Transverse colon (tissue), 4 donors: ENCODE measurements at regions not wholly inside any gene's neighbourhood (a gene's known extent, or its start where the extent isn't known, plus 50 kb on each side); places are given as distances from the start of the nearest gene placed in this dataset.

Experiments
- POLR2A ChIP-seq: fragments of 450-650 bp; IDR thresholded peaks from one replicate; pipeline ENCODE4 v1.6.1; 2016; ENCODE audit warnings: antibody characterized with exemption, mild to moderate bottlenecking, moderate library complexity
- POLR2AphosphoS5 ChIP-seq, 3 donors: sonication (generic); formaldehyde crosslinking; IDR thresholded peaks; one replicate each; pipeline ENCODE4 v1.6.1; 2016; ENCODE audit warnings: antibody characterized with exemption in 3 of 3
- TF ChIP-seq, protein P1 (sequence below), 5 experiments: fragments of 200-600 bp in 3 of 5; fragments of 450-650 bp in 2 of 5; sonication (generic) in 3 of 5; IDR thresholded peaks; 1 replicate in 2 of 5; 2 replicates in 3 of 5; pipeline ENCODE4 v1.5.1; 2016 to 2017; ENCODE audit warnings: antibody characterized with exemption in 5 of 5, inconsistent platforms in 3 of 5, mild to moderate bottlenecking in 2 of 5, moderate library complexity in 1 of 5

GRCh38 chr14:29061702-29062101, 295.1 kb downstream of the FOXG1 start:
- TF ChIP-seq, protein P1, sequence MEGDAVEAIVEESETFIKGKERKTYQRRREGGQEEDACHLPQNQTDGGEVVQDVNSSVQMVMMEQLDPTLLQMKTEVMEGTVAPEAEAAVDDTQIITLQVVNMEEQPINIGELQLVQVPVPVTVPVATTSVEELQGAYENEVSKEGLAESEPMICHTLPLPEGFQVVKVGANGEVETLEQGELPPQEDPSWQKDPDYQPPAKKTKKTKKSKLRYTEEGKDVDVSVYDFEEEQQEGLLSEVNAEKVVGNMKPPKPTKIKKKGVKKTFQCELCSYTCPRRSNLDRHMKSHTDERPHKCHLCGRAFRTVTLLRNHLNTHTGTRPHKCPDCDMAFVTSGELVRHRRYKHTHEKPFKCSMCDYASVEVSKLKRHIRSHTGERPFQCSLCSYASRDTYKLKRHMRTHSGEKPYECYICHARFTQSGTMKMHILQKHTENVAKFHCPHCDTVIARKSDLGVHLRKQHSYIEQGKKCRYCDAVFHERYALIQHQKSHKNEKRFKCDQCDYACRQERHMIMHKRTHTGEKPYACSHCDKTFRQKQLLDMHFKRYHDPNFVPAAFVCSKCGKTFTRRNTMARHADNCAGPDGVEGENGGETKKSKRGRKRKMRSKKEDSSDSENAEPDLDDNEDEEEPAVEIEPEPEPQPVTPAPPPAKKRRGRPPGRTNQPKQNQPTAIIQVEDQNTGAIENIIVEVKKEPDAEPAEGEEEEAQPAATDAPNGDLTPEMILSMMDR (IDR thresholded peaks at IDR 0.05): no peak
- no peak for TF ChIP-seq POLR2AphosphoS5 (IDR thresholded peaks at IDR 0.05)
- no peak for TF ChIP-seq POLR2A
